GM12864 (cell line): ENCODE measurements at regions not wholly inside any gene's neighbourhood (a gene's known extent, or its start where the extent isn't known, plus 50 kb on each side); places are given as distances from the start of the nearest gene placed in this dataset.

Experiments
- DNase-seq: peaks from one replicate; pipeline ENCODE4 v3.0.0-alpha.2; 2011; ENCODE audit warnings: low read depth
- H3K4me3 ChIP-seq: 2 replicates; pipeline ENCODE4 v1.5.1; 2011; ENCODE audit warnings: mild to moderate bottlenecking, low read depth, low read length, control low read depth
- CTCF ChIP-seq: IDR thresholded peaks from 2 replicates; pipeline ENCODE4 v1.5.1; 2011; ENCODE audit warnings: low read depth, mild to moderate bottlenecking, moderate library complexity, low read length, control low read depth, inconsistent platforms; ENCODE audit errors: missing control alignments

DNA sequence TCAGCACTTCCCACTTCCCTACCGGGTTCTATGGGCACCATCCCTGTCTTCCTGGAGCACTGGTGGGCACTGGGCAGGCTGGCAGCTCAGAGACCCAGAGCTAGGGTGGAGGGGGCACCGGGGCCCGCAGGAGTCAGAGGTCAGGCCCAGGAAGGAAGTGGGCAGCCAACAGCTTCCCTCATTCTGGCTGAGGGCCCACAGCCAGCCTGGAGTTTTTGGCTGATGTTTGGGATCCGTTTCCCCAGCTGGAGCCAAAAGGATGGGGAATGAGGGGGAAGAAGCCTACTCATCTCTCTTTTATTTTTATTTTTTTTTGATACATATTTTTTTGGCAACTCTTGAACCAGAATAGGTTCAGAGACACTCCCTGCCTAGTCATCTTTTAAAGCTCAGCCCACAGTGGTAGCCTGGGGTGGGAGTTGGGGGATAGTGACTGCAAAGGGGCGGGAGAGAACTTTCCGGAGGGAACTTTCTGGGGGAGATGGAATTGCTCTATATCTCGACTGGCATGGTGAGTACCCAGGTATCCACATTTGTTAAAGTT lies 54.2 kb upstream of the MLN start:
- no peak for TF ChIP-seq CTCF
- DNase-seq, result no peak
- H3K4me3 ChIP-seq, result no peak overlapping the region

DNA sequence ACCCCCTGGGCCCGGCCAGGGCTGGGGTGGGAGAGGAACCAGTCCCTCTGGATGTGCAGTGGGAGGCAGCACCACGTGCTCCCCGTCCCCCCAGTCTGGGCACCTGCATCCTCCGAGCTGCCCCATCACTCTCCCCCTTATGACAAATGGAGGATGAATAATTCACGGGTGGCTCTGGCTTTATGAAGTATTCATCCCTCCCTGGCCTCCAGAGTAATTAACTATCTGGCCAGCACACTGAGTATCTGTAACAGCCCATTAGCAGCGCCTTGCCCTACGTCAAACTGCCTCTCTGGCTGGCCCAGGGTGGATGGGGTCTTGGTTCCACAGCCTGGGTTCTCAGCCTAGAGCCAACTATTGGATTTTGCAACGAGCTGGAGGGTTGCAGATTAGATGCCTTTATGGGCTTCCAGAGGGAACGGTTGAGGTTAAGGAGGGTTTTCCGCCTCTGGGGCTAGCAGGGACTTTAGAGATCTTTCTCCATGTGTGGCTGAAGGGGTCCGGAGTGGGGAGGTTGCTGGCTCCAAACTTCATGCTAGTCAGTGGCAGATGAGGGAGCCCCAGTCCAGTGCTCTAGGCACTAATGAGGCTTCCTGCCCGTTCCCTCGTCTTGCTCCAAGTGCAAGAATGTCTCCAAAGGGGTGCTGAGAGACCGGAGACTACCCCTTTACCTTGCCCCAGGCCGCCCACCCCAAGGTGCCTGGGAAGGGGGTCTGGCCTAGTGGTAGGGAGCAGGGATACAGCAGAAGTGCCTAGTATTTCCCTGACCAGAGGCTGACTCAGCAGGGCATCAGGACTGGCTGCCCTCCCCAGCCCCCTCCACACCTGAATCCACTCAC lies 53.5 kb upstream of the MLN start:
- no peak for TF ChIP-seq CTCF
- DNase-seq, result no peak
- H3K4me3 ChIP-seq, result no peak overlapping the region

GRCh38 chr6:33856655-33857054 lies 52.9 kb upstream of the MLN start:
- peak; percentile 29 for DNase-seq

GRCh38 chr6:33856031-33856590 lies 52.3 kb upstream of the MLN start:
- no peak overlapping the region for H3K4me3 ChIP-seq
- TF ChIP-seq CTCF, result no peak
- DNase-seq, result no peak

More at GRCh38 chr6:33856655-33857054, 52.9 kb upstream of the MLN start:
- no peak for TF ChIP-seq CTCF
- no peak overlapping the region for H3K4me3 ChIP-seq

GRCh38 chr6:33854572-33855030 lies 50.8 kb upstream of the MLN start:
- no peak overlapping the region for H3K4me3 ChIP-seq
- no peak for DNase-seq
- no peak for TF ChIP-seq CTCF

DNA sequence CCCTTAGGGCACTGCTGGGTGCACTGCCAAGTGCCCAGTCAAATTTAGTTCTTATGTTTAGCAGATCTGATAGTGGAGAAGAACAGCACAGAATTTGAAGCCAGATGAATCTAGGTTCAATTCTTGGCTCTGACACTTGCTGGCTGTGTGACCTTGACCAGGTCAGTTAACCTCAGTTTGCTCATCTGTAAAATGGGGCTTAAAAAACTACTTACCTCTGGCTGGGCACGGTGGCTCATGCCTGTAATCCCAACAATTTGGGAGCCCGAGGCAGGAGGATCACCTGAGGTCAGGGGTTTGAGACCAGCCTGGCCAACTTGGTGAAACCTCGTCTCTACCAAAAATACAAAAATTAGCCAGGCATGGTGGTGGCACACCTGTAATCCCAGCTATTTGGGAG lies 49.9 kb upstream of the MLN start:
- no peak for DNase-seq
- TF ChIP-seq CTCF, result no peak
- H3K4me3 ChIP-seq, result no peak overlapping the region
